OCI-LY1 (cell line): ENCODE measurements at regions not wholly inside any gene's neighbourhood (a gene's known extent, or its start where the extent isn't known, plus 50 kb on each side); places are given as distances from the start of the nearest gene placed in this dataset.

Experiments used
- EZH2 ChIP-seq: fragments of 200-600 bp; sonication (generic), shearing (Covaris generic); IDR thresholded peaks from 2 replicates; pipeline ENCODE4 v1.8.0; 2017; ENCODE audit warnings: borderline replicate concordance, mixed run types, mild to moderate bottlenecking, antibody characterized with exemption, low read length, moderate library complexity, mixed read lengths
- TF ChIP-seq, protein P1 (sequence below): fragments of 200-600 bp; sonication (generic), shearing (Covaris generic); IDR thresholded peaks from 2 replicates; pipeline ENCODE4 v1.5.1; 2017; ENCODE audit warnings: mild to moderate bottlenecking, antibody characterized with exemption, low read length, moderate library complexity, mixed read lengths

GRCh38 chr6:165728216-165728615, 65.2 kb upstream of the PDE10A start:
- TF ChIP-seq, protein P1, sequence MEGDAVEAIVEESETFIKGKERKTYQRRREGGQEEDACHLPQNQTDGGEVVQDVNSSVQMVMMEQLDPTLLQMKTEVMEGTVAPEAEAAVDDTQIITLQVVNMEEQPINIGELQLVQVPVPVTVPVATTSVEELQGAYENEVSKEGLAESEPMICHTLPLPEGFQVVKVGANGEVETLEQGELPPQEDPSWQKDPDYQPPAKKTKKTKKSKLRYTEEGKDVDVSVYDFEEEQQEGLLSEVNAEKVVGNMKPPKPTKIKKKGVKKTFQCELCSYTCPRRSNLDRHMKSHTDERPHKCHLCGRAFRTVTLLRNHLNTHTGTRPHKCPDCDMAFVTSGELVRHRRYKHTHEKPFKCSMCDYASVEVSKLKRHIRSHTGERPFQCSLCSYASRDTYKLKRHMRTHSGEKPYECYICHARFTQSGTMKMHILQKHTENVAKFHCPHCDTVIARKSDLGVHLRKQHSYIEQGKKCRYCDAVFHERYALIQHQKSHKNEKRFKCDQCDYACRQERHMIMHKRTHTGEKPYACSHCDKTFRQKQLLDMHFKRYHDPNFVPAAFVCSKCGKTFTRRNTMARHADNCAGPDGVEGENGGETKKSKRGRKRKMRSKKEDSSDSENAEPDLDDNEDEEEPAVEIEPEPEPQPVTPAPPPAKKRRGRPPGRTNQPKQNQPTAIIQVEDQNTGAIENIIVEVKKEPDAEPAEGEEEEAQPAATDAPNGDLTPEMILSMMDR, result no peak
- TF ChIP-seq EZH2, result no peak
